ENCODE measurements at regions not wholly inside any gene's neighbourhood (a gene's known extent, or its start where the extent isn't known, plus 50 kb on each side); places are given as distances from the start of the nearest gene placed in this dataset.

DNA sequence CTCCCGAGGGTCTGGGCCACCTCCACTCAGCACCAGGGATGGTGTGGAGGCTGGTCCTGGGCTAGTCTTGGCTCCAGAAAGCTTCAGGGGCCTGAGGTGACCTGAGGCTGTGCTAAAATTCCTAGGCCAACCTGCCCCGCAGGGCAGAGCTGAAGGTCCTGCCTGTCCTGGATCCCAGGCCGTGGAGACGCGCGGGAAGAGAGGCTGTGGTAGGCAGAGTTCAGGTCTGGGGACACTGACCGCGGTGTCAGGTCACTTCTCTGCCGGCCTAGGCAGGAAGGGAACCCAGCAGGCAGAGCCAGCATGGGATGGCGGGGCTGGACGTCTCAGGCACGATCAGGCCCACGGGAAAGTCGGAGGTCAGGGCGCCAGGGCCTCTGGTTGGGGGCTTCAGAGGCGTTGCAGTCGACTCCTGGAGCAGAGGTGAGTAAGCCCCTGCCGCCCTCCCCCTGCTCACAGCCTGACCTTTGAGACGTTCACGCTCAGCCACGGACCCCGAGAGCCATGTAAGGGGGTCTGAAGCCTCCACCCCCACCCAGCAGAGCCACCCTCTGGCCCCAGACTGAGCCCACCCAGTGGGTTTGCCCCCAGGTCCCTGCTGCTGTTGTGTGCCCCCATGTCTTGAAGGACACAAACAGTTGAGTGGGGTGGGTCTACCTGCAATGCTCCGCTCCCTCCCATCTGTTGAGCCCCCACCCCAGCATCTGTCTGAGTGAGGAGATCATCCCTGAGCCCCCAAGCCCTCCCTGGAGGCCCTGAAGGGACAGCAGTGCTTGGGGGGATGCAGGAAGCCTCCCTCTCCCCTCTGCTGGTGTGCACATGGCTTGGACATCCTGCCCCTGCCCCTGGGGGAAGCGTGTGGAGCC, 142.7 kb downstream of the KIF26A start:
- H3K27me3 Mint-ChIP-seq (ENCODE audit: low read depth in 2 of 2) = peaks cover 12 to 15% of the 10 kb centered on the region in 2 donors
- no peak overlapping the region for H3K27ac Mint-ChIP-seq
- H3K27me3 ChIP-seq (ENCODE audit: control insufficient read depth, insufficient read depth, low read length) = no peaks in the 10 kb centered on the region
- H3K36me3 Mint-ChIP-seq = no peaks in the 10 kb centered on the region
- H3K9me3 Mint-ChIP-seq = no peaks in the 10 kb centered on the region
- H3K9me3 ChIP-seq (ENCODE audit: control insufficient read depth, insufficient read depth, low read length) = no peaks in the 10 kb centered on the region
- H3K4me1 Mint-ChIP-seq = no peaks in the 10 kb centered on the region
- WGBS (ENCODE audit: insufficient coverage) = 75% methylated on average over 24 of the region's 24 CpGs
- H3K36me3 ChIP-seq (ENCODE audit: control insufficient read depth, insufficient read depth, low read length) = no peaks in the 10 kb centered on the region
- intact Hi-C loops (cut with micrococcal nuclease) = no loop called here
- H3K27ac ChIP-seq (ENCODE audit: low read length) = no peak overlapping the region
- H3K4me3 Mint-ChIP-seq = no peak overlapping the region
- TF ChIP-seq, protein P1, sequence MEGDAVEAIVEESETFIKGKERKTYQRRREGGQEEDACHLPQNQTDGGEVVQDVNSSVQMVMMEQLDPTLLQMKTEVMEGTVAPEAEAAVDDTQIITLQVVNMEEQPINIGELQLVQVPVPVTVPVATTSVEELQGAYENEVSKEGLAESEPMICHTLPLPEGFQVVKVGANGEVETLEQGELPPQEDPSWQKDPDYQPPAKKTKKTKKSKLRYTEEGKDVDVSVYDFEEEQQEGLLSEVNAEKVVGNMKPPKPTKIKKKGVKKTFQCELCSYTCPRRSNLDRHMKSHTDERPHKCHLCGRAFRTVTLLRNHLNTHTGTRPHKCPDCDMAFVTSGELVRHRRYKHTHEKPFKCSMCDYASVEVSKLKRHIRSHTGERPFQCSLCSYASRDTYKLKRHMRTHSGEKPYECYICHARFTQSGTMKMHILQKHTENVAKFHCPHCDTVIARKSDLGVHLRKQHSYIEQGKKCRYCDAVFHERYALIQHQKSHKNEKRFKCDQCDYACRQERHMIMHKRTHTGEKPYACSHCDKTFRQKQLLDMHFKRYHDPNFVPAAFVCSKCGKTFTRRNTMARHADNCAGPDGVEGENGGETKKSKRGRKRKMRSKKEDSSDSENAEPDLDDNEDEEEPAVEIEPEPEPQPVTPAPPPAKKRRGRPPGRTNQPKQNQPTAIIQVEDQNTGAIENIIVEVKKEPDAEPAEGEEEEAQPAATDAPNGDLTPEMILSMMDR (IDR thresholded peaks at IDR 0.05) = no peak
- no peaks in the 10 kb centered on the region for H3K4me1 ChIP-seq (ENCODE audit: control insufficient read depth, insufficient read depth, low read length)
- DNase-seq (peak in 1 of 2 donors; percentile 11), ATAC-seq (no peak)
- H3K4me3 ChIP-seq (ENCODE audit: low read length) = no peak overlapping the region

DNA sequence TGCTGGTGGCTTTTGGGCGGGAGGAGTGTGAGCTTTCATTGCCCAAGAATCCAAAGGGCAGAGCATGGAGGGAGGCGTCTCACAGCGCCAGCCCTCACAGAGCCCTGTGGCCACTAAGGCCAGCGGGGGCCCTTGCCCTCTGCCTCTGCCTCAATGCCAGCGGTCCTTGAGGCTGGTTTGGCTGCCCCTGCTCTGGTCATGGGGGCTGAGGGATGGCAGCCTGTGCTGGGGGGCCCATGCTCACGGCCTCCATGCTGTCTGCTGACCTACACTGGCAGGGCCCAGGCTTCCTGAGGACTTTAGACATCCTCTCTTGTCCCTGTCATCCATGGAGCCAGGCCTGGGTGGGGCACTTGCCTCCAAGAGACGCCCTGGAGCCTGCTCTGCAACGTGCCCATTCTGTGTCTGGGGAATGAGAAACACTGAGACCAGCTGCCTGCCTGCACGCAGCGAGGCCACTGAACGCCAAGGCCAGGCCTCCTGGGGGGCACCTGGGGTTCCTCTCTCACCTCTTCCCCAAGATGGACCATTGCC, 143.4 kb downstream of the KIF26A start:
- Mint-ChIP-seq H3K27me3 (ENCODE audit: low read depth in 2 of 2) (peaks cover 9 to 15% of the 10 kb centered on the region in 2 donors), H3K9me3 (no peaks in the 10 kb centered on the region), H3K36me3 (no peaks in the 10 kb centered on the region), H3K4me1 (no peaks in the 10 kb centered on the region), H3K27ac (no peak overlapping the region), H3K4me3 (no peak overlapping the region)
- DNase-seq (peak in 1 of 2 donors; percentile 11), ATAC-seq (no peak)
- WGBS (ENCODE audit: insufficient coverage) = 78% methylated on average over 11 of the region's 11 CpGs
- intact Hi-C loops (cut with micrococcal nuclease) = no loop called here
- H3K9me3 ChIP-seq (ENCODE audit: control insufficient read depth, insufficient read depth, low read length) = no peaks in the 10 kb centered on the region
- no peaks in the 10 kb centered on the region for H3K36me3 ChIP-seq (ENCODE audit: control insufficient read depth, insufficient read depth, low read length)
- no peaks in the 10 kb centered on the region for H3K27me3 ChIP-seq (ENCODE audit: control insufficient read depth, insufficient read depth, low read length)
- H3K27ac ChIP-seq (ENCODE audit: low read length) = no peak overlapping the region
- no peak overlapping the region for H3K4me3 ChIP-seq (ENCODE audit: low read length)
- no peaks in the 10 kb centered on the region for H3K4me1 ChIP-seq (ENCODE audit: control insufficient read depth, insufficient read depth, low read length)
- TF ChIP-seq, protein P1 (IDR thresholded peaks at IDR 0.05) = no peak

DNA sequence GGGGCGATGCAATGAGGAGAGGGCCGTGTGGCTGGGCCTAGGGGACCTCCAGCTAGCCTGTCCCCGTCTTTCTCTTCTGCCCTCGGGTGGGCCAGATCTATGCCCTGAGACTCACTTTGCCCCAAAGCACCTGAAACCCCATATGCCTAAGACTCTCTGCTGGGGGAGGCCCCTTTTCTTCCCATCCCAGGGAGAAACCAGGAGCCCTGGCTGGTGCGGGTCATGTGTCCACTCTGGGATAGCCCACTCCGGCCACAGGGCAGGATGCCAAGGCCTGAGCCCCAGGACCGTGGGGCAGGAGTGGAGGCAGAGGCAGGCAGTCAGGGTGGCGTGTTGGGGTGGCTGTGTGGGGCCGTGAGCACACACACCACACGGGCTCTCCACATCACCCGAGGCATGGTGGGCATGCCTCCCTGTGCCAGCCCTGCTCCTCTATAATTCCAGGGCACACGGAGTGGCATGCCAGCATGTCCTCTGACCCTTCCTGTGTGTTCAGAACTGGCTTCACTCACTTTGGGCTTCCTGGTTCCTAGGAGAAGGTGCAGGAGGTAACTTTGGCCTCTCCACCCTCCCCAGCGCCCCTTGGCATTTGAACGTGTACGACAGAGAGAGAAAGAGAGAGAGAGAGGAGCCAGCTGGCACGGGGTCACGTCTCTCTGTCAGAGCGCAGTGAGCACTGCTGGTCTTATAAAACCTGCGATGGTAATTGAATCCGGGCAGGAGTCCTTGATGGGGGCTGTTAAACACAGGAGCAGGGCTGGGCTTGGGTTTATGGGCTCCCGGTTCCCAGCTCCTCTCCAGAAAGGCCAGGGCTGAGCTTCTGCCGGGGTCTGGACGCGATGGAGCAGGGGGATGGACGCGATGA, 144.2 kb downstream of the KIF26A start:
- Mint-ChIP-seq H3K36me3 (no peaks in the 10 kb centered on the region), H3K9me3 (no peaks in the 10 kb centered on the region), H3K27ac (no peak overlapping the region), H3K27me3 (ENCODE audit: low read depth in 2 of 2) (peaks cover 6 to 14% of the 10 kb centered on the region in 2 donors), H3K4me3 (no peak overlapping the region), H3K4me1 (no peaks in the 10 kb centered on the region)
- DNase-seq (peak in 1 of 2 donors; percentile 12), ATAC-seq (no peak)
- Histone ChIP-seq H3K27me3 (ENCODE audit: control insufficient read depth, insufficient read depth, low read length) (no peaks in the 10 kb centered on the region), H3K4me3 (ENCODE audit: low read length) (no peak overlapping the region), H3K27ac (ENCODE audit: low read length) (no peak overlapping the region), H3K36me3 (ENCODE audit: control insufficient read depth, insufficient read depth, low read length) (no peaks in the 10 kb centered on the region), H3K9me3 (ENCODE audit: control insufficient read depth, insufficient read depth, low read length) (no peaks in the 10 kb centered on the region), H3K4me1 (ENCODE audit: control insufficient read depth, insufficient read depth, low read length) (no peaks in the 10 kb centered on the region)
- WGBS (ENCODE audit: insufficient coverage) = 85% methylated on average over 26 of the region's 26 CpGs
- intact Hi-C loops (cut with micrococcal nuclease) = no loop called here
- TF ChIP-seq, protein P1 (IDR thresholded peaks at IDR 0.05) = no peak
